ENCODE measurements at regions not wholly inside any gene's neighbourhood (a gene's known extent, or its start where the extent isn't known, plus 50 kb on each side); places are given as distances from the start of the nearest gene placed in this dataset.

- Histone ChIP-seq H3K9ac (ENCODE audit: low read depth in 1 of 2, low read length in 2 of 2) (no peak overlapping the region), H3K9me3 (ENCODE audit: control insufficient read depth in 4 of 4, low read length in 3 of 4) (no peaks in the 10 kb centered on the region), H3K27me3 (ENCODE audit: control insufficient read depth in 4 of 4, insufficient read depth in 4 of 4, low read length in 3 of 4) (no peaks in the 10 kb centered on the region), H3K4me3 (ENCODE audit: low read depth in 1 of 3, low read length in 3 of 3) (no peak overlapping the region), H3K4me1 (ENCODE audit: control insufficient read depth in 4 of 4, insufficient read depth in 4 of 4, low read length in 3 of 4) (no peaks in the 10 kb centered on the region), H3K27ac (ENCODE audit: low read depth in 1 of 2, low read length in 2 of 2) (no peak overlapping the region), H3K36me3 (ENCODE audit: control insufficient read depth in 4 of 4, insufficient read depth in 3 of 4, low read depth in 1 of 4, low read length in 3 of 4) (no peaks in the 10 kb centered on the region)
- no peak for TF ChIP-seq RAD21 (IDR thresholded peaks at IDR 0.05)
- no peak for TF ChIP-seq RXRA (IDR thresholded peaks at IDR 0.05)
- TF ChIP-seq MAX (IDR thresholded peaks at IDR 0.05): no peak
- TF ChIP-seq TAF1 (conservative IDR thresholded peaks at IDR 0.05): no peak
- TF ChIP-seq CTCF (IDR thresholded peaks at IDR 0.05; ENCODE audit: low read depth, low read length, missing input control): no peak
- TF ChIP-seq JUND (IDR thresholded peaks at IDR 0.05): no peak
- no peak for TF ChIP-seq ATF3 (IDR thresholded peaks at IDR 0.05)
- TF ChIP-seq HNF4G (IDR thresholded peaks at IDR 0.05): no peak
- TF ChIP-seq SP1 (IDR thresholded peaks at IDR 0.05): no peak
- TF ChIP-seq HNF4A (conservative IDR thresholded peaks at IDR 0.05): no peak
- no peak for TF ChIP-seq FOXA1 (IDR thresholded peaks at IDR 0.05)
- no peak for TF ChIP-seq FOXA2 (IDR thresholded peaks at IDR 0.05)
- no peak for TF ChIP-seq YY1 (IDR thresholded peaks at IDR 0.05)
- WGBS: 61% methylated on average over 10 of the region's 10 CpGs
- peak; percentile 24 for DNase-seq (ENCODE audit: low spot score)
Observed at GRCh38 chr9:126158588-126159429, 167.8 kb upstream of the MVB12B start.

GRCh38 chr9:126159430-126160060, 167.1 kb upstream of the MVB12B start:
- TF ChIP-seq RXRA (IDR thresholded peaks at IDR 0.05) (no peak), RAD21 (IDR thresholded peaks at IDR 0.05) (no peak), EGR1 (IDR thresholded peaks at IDR 0.05; ENCODE audit: low read depth in 2 of 2) (no peak), GABPA (IDR thresholded peaks at IDR 0.05 in 1 of 2, conservative IDR thresholded peaks at IDR 0.05 in 1 of 2) (no peak), REST (IDR thresholded peaks at IDR 0.05) (no peak), YY1 (IDR thresholded peaks at IDR 0.05) (no peak), CTCF (IDR thresholded peaks at IDR 0.05; ENCODE audit: low read depth, low read length, missing input control) (no peak), ZBTB33 (IDR thresholded peaks at IDR 0.05) (no peak), SP1 (IDR thresholded peaks at IDR 0.05) (no peak), TAF1 (conservative IDR thresholded peaks at IDR 0.05) (no peak), NR2F2 (IDR thresholded peaks at IDR 0.05) (no peak), MAX (IDR thresholded peaks at IDR 0.05) (no peak)
- Histone ChIP-seq H3K4me1 (ENCODE audit: control insufficient read depth in 4 of 4, insufficient read depth in 4 of 4, low read length in 3 of 4) (no peaks in the 10 kb centered on the region), H3K9ac (ENCODE audit: low read depth in 1 of 2, low read length in 2 of 2) (no peak overlapping the region), H3K9me3 (ENCODE audit: control insufficient read depth in 4 of 4, low read length in 3 of 4) (no peaks in the 10 kb centered on the region), H3K27me3 (ENCODE audit: control insufficient read depth in 4 of 4, insufficient read depth in 4 of 4, low read length in 3 of 4) (no peaks in the 10 kb centered on the region), H3K4me3 (ENCODE audit: low read depth in 1 of 3, low read length in 3 of 3) (no peak overlapping the region), H3K27ac (ENCODE audit: low read depth in 1 of 2, low read length in 2 of 2) (no peak overlapping the region), H3K36me3 (ENCODE audit: control insufficient read depth in 4 of 4, insufficient read depth in 3 of 4, low read depth in 1 of 4, low read length in 3 of 4) (no peaks in the 10 kb centered on the region)
- WGBS: 78% methylated on average over 17 of the region's 17 CpGs
- peak; percentile 6 for DNase-seq (ENCODE audit: low spot score)
